HCEC 1CT (cell line): ENCODE measurements at regions not wholly inside any gene's neighbourhood (a gene's known extent, or its start where the extent isn't known, plus 50 kb on each side); places are given as distances from the start of the nearest gene placed in this dataset.

Experiments
- DNase-seq: peaks from one replicate; pipeline ENCODE4 v3.0.0-alpha.2; 2017

DNA sequence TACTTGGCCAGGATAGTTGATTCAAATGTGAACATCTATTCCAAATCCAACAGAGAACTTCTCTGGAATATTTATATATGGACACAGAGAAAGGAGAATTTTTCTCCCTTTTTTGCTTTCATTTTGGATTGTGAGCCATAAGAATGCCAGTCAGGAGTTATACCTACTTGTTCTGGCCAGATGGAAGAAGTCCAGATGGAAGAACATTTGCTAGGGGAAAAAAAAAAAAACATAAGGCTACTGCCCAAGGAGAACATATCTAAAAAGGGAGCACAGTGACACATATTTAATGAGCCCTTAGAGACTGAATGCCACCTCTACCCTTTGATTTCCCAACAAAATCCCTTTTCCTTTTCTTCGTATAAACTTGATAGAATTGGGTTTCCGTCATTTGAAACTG is 61.7 kb upstream of the PPP2R2B start:
- DNase-seq = no peak

DNA sequence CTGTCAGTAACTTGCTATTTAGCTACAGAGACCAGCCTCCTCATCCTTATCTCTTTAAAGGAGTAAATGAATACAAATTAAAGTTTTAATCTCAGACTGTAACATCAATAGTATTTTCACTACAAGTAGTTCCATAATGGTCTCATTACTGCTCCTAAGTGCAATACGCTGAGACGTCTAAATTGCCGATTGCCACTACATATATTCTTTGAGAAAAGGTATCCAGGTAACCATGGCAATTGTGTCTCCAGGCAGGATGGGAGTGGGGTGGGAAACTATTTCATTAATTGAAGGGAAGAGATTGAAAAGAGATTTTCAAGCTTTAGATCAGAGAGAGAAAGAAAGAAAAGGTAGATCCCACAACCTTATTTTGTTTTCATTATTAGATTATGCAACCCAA is 65.5 kb upstream of the PPP2R2B start:
- DNase-seq = no peak

GRCh38 chr5:146944764-146945616 is 66.4 kb upstream of the PPP2R2B start:
- DNase-seq = no peak

DNA sequence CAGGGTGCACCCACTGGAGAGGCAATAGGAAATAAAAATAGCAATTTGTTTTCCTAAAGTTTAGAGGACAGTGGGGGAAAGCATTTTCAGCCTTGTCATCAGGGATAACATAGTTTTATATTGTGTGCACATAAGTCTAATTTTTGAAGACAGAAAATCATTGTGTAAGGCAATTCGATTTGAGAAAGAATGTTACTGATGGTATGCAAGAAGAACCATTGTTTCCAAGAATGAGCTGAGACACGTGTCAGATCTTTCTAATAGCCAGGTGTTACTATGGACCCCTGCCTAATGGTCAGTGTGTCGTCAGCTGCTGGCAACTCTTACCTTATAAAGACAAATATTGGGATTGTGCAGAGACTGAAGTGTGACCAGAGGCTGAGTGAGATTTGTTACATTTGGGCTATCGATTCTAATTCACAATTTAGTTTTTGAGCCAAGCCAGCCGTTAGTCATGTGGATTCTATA is 67.1 kb upstream of the PPP2R2B start:
- no peak for DNase-seq

DNA sequence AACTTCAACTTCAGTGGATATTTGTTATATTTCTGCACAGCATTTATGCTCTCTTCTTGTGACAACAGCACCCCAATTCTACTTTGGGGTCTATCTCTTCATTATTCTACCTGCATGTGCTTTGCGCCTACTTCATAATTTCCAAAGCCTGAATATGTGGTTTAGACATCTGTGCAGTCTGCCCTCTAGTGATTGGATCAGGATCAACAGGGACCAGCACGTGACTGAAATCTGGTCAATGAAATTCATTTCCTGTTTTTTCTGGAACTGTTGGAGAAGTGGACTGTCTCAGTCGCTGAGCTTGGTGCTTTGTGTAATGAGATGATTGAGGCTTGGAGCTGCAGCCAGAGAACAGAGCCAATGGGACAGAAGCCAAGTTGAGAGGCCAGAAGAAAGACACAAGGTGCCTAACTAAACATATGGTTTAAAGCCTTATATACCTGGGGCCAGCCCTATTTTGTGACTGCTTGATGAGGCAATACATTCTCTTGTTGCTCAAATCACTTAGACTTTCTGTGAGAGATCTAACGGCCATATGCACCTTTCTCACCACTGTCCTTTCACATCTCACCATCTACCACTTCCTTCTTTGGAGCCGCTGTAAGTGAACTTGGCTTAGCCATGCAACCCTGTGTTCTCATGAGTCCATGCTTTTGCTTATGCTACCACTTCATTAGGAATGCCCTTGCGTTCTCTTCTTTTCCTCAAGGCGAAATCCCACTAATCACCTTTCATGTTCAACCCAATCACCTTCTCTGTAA is 68.8 kb upstream of the PPP2R2B start:
- no peak for DNase-seq

DNA sequence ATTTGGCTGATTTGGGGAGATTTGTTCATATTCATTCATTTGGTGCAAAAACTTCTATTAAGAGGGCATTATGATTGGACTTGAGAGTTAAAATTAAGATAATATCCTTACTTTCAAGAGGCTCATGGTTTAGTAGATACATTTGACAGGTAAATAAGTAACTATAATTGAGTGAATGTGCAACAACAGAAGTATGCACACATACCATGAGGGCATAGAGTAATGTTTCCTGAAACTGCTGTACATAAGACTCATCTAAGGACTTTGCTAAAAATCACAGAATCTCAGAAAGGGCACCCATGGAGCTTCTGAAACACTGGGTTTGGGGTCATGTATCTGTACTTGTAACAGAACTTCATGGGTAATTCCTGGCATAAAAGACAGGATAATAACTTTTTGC is 70.1 kb upstream of the PPP2R2B start:
- no peak for DNase-seq

DNA sequence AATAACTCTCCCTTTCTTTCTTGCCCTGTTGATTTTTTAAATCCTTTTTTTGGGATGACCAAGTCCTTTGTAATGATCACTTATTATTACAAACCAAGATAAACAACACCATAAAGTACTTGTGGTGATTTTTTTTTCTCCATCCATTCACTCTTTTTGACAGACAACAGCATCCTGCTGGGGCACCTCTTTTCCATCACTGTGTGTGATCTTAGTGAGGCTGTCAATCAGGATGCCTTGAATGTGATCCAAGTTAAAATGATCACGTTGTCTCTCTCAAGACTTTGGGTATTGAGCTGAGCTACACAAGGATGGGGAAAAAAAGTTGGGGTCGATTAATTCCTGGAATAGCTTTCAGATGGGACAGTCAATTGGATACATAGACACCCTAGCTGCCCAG is 73.6 kb upstream of the PPP2R2B start:
- DNase-seq = no peak

DNA sequence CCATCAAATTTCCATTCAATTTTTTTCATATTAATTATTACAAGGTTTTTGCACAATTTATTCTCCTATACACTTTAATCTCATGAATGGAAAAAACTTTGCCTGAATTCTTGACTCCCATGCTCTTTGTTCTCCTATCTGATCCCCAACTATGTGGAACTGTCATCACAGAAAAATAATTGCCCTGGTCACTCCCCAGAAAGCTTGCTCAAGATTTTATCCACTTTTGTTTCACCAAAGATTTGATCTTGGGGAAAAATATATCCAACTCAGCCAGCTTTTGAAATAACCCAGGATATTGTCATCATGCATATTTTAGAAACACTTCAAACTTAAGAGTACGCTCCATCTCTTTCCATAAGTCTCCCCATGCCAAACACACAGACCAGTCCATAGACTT is 77.7 kb upstream of the PPP2R2B start:
- no peak for DNase-seq

- no peak for DNase-seq
These were observed 80.8 kb upstream of the PPP2R2B start for GRCh38 chr5:146959360-146959759.

DNA sequence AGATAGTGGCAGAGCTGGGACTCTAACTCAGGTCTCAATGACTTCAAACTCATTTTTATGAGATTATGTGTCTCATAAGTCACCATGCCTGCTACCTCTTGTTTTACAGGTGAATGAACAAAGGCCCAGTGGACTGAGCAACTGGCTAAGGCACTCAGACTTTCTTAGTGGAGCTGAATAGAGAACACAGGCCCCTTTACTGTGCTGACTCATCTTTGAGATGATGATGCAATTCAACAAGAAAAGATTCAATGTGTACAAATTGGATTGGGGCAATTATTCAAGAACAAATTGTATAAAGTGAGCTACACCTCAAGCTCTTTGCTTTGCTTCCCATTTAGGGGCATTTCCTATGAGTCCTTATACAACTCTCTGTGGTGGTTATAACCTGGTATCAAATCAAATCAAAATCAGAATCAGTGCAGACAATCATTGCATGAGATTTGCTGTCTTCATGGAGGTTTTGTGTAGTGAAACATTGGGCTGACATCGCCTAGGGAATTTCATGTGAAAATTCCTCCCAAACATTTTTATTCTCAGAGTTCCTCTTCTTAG is 84.3 kb upstream of the PPP2R2B start:
- DNase-seq = peak; percentile 23

GRCh38 chr5:146965761-146966659 is 87.5 kb upstream of the PPP2R2B start:
- peak; percentile 59 for DNase-seq

- DNase-seq = no peak
These were observed 89.1 kb upstream of the PPP2R2B start for GRCh38 chr5:146967646-146968045.

- no peak for DNase-seq
These were observed 92.8 kb upstream of the PPP2R2B start for GRCh38 chr5:146971401-146971800.

DNA sequence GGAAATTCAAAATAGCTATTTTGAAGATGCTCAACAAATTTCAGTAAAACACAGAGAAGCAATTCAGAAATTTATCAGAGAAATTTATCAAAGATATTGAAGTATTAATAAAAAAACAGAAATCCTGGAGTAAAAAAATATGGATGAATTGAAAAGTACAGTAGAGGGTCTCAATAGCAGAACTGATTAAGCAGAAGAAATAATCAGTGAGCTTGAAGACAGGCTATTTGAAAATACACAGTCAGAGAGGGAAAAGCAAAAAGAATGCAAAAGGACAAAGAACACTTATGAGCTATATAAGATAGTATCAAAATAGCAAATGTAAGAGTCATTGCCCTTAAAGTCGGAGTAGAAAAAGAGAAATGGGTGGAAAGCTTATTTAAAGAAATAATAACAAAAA is 107.9 kb upstream of the PPP2R2B start:
- no peak for DNase-seq

- DNase-seq = no peak
These were observed 115.4 kb upstream of the PPP2R2B start for GRCh38 chr5:146993876-146994530.

DNA sequence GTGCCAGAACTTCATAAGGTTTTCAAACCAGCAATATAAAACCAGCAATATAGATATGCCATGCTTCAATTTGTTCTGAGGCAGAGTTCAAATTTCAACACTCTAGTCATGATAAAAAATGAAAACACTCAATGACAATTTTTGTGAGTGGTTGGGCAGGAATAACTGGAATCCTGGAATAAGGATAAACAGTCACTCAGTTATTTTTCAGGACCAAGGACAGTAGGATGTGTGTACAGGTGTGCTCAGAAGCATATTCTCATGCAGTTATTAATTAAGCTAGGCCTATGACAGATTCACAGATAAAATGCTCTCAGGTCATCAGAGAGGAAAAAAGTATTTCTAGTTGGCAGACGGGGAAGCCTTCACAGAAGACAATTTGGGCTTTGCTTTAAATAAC is 117.3 kb upstream of the PPP2R2B start:
- DNase-seq = no peak

DNA sequence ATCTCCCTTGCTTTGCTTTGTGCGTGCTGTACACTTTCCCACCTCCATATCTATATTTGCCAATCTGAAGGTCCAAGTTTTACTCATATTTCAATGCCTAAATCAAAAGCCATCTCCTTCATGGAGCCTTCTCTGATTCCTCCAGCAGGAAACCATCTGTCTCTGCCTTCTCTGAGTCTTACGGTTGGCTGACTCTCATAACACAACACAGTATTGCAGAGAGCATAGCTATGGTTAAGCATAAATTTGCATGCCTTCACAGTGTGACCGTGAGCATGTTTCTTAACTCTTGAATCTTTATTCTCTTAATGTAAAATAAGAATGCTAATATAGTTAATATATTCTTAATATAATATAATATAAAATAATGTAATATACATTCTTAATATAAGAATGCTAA is 136.8 kb upstream of the PPP2R2B start:
- no peak for DNase-seq

- no peak for DNase-seq
These were observed 138.6 kb upstream of the PPP2R2B start for GRCh38 chr5:147017191-147017590.

DNA sequence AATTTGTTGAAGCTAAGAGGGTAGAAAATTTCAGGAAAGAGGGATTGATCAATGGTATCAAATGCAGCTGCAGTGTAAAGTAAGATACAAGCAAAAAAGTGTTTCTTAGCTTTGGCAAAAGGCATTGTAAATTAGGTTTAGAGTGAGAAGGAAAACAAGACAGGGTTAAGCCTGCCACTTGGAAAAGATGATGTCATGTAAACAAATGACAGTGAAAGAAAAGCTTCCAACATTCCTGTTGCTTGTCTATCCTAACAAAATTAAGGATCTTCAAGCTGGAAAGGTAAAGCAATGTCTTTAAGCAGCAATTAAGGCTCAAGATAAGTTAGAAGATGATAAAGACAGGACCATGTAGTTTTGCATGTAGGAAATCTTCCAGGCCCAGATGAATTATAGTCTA is 139.1 kb upstream of the PPP2R2B start:
- DNase-seq = no peak

DNA sequence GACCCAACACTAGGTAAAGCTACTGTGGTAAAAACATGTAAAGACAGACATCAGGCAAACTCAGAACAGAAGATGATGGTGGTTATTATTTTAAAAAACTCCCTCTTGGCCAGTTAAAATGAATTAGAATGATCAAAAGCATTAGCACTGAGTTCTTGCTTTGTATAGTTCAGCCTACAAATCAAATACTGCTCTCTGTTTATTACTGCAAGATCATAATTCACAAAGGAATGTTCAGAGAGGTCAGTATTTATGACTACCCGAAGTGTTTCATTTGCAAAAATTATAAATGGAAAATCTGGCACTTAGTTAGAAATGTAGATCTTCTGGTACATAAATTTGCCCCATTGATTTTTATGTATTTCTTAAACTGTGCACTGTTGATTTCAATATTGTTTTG is 140.3 kb upstream of the PPP2R2B start:
- no peak for DNase-seq

DNA sequence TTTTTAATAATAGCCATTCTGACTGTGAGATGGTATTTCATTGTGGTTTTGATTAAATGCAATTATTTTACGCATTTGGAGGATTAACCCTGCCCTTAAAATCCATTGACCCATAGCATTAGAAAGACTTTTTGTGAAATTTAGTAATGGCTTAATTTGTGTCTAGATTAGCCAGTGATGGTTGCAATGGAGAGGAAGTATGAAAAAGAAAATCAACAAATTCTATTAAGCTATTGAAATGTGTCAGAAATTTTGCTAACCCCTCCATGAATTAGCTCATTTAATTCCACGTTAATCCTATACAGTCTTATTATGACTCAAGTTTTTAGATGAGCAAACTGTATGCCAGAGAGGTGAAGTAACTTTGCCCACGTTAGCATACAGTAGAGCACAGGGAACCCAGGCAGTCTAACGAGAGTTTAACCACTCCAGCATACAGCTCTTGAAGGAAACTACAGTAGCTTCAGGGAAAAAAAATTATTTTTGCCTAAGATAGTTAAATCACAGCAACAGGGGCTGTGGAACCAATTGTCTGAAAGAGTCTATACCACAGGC is 158.2 kb upstream of the PPP2R2B start:
- no peak for DNase-seq
